HG03460 (cell line): ENCODE measurements at regions not wholly inside any gene's neighbourhood (a gene's known extent, or its start where the extent isn't known, plus 50 kb on each side); places are given as distances from the start of the nearest gene placed in this dataset.

Experiments used
- ATAC-seq: cut with Tn5 transposase; IDR thresholded peaks from one replicate; pipeline ENCODE4 v1.9.1; 2021; ENCODE audit not compliant: unreplicated experiment

GRCh38 chr18:60319129-60319528, 53.4 kb downstream of the MC4R start:
- no peak for ATAC-seq

- ATAC-seq: no peak
Observed at GRCh38 chr18:60311676-60312360, 60.8 kb downstream of the MC4R start.

- no peak for ATAC-seq
Observed at GRCh38 chr18:60295674-60296073, 76.9 kb downstream of the MC4R start.

GRCh38 chr18:60292186-60292585, 80.4 kb downstream of the MC4R start:
- no peak for ATAC-seq

GRCh38 chr18:60279391-60279790, 93.2 kb downstream of the MC4R start:
- ATAC-seq: no peak

GRCh38 chr18:60277855-60278480, 94.6 kb downstream of the MC4R start:
- no peak for ATAC-seq

- no peak for ATAC-seq
Observed at GRCh38 chr18:60267391-60268058, 105.0 kb downstream of the MC4R start.

- no peak for ATAC-seq
Observed at GRCh38 chr18:60266558-60266957, 106.0 kb downstream of the MC4R start.

- no peak for ATAC-seq
Observed at GRCh38 chr18:60259052-60259681, 113.4 kb downstream of the MC4R start.

GRCh38 chr18:60249388-60249787, 123.2 kb downstream of the MC4R start:
- no peak for ATAC-seq

GRCh38 chr18:60248336-60249330, 123.9 kb downstream of the MC4R start:
- no peak for ATAC-seq

- peak; percentile 68 for ATAC-seq
Observed at GRCh38 chr18:60247103-60247502, 125.5 kb downstream of the MC4R start.

GRCh38 chr18:60246606-60247005, 126.0 kb downstream of the MC4R start:
- peak; percentile 89 for ATAC-seq

- no peak for ATAC-seq
Observed at GRCh38 chr18:60245096-60245495, 127.5 kb downstream of the MC4R start.

GRCh38 chr18:60239024-60239710, 133.4 kb downstream of the MC4R start:
- ATAC-seq: peak; percentile 94

- ATAC-seq: no peak
Observed at GRCh38 chr18:60235164-60235563, 137.4 kb downstream of the MC4R start.

GRCh38 chr18:60232541-60232940, 140.0 kb downstream of the MC4R start:
- ATAC-seq: no peak

GRCh38 chr18:60228609-60229595, 143.7 kb downstream of the MC4R start:
- no peak for ATAC-seq

- no peak for ATAC-seq
Observed at GRCh38 chr18:60215432-60215831, 157.1 kb downstream of the MC4R start.
